ENCODE measurements at regions not wholly inside any gene's neighbourhood (a gene's known extent, or its start where the extent isn't known, plus 50 kb on each side); places are given as distances from the start of the nearest gene placed in this dataset.
"Not testable (repeated sequence)": the region's sequence is repeated elsewhere in the genome, so short reads cannot be mapped to it uniquely, and the experiment has no call there.

DNA sequence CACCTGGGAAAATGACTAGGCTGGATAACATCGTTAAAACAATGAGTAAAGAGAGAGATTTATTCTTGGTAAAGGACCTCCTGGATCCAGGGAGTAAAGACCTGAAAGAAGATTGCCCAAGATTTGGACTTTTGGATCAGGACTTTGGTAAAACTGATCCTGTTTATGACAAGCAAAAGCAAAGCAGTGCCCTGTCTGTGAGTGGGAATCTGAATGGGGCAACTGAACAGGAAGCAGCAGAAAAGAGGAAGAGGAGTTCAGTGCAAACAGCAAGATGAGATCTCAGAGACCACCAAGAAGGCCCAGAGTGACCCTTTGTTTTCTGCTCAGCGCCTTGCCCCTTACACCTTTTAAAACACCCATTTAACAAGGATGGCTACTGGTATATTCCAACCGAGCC is 122.0 kb downstream of the VPREB1 start:
- DNase-seq (ENCODE audit: missing footprints) (no peak), ATAC-seq (no peak)
- intact Hi-C loops (cut with DNase I): no loop called here

DNA sequence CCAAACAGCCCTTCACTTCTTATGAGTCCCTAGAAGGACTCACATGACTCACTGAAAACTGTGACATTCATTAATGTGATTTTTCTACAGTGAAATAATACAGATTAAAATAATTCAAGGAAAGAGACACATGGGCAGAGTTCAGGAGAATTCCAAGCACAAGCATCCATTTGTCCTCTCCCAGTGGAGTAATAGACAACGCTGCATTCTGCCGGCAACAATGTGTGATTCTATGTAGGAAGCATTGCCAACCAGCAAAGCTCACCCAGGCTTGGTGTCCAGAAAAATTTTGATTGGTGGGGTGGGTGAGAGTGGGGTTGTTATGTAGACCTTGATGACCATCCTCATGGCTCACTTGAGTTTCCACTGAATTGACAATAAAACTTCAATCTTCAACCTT is 123.9 kb downstream of the VPREB1 start:
- intact Hi-C loops (cut with DNase I): no loop called here
- DNase-seq (ENCODE audit: missing footprints) (no peak), ATAC-seq (no peak)

DNA sequence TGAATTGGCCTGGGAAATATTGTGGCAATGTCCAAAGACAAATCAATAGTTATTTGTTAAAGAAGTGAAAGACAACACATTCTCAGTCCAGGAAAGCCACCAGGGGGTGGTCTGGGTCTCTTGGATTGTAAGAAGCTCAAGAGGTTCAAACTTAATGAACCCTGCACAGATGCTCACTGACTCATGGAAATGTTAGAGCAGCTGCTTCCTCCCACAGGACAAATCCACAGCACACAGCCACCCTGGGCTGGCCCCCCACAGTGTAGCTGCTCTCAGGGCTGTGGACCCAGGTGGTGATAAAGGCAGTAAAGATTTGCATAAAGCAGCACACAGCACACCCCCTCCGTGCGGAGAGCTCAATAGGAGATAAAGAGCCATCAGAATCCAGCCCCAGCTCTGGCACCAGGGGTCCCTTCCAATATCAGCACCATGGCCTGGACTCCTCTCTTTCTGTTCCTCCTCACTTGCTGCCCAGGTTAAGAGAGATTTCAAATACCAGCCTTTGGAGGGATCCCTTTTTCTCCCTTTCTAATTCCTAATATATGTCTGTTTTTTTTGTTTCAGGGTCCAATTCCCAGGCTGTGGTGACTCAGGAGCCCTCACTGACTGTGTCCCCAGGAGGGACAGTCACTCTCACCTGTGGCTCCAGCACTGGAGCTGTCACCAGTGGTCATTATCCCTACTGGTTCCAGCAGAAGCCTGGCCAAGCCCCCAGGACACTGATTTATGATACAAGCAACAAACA is 124.8 kb downstream of the VPREB1 start:
- peak; percentile 68 for ATAC-seq
- intact Hi-C loops (cut with DNase I); DNase-seq (ENCODE audit: missing footprints): not testable (repeated sequence)

DNA sequence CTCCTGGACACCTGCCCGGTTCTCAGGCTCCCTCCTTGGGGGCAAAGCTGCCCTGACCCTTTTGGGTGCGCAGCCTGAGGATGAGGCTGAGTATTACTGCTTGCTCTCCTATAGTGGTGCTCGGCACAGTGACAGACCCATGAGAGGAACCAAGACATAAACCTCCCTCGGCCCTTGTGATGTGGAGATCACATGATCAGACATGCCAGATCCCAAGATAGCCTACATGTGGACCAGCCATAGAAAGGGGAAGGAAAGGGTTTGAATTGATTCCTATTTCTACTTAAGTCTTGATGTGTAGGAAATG is 125.3 kb downstream of the VPREB1 start:
- ATAC-seq: no peak
- intact Hi-C loops (cut with DNase I): no loop called here
- DNase-seq (ENCODE audit: missing footprints): no peak

DNA sequence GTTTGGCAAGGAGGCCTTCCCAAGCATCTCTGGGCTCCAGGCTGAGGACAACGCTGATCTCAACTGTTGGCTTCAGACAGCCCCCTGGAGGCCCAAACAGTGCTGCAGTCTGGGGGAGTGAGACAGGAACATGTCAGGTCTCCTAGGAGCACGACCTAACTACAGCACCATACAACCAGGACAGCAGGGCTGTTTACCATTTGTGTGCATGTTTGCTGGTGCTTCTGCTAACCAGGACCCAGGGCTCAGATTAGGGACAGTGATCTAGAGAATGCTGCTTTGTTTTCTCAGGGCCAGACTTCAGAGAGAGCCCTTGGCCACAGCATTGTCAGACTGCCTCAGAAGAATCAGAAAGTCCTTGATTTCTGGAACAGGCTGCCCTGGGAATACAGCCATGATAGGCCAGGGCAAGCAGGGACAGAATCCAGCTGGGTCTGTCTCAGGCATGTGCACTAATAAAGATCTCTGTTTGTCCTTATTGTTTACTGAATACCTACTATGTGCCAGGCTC is 126.5 kb downstream of the VPREB1 start:
- DNase-seq (ENCODE audit: missing footprints): no peak

DNA sequence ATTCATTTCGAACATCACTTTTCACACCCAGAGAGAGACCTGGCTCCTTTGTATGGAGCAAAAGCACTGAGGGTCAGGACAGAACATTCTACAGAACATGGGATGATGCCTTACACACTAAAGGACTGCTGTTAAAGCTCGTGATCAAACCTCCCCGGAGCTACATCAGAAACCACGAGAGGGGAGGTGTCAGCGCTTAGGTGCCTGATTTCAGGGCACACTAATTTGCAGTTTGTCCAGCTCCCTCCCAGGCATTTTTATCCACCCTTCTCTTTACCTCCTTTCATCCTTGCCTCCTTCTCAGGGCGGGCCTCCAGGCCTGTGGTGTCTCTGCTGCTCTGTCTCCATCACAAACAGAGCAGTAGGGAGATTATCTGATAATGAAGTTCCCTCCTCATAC is 127.5 kb downstream of the VPREB1 start:
- DNase-seq (ENCODE audit: missing footprints) (no peak), ATAC-seq (no peak)
- intact Hi-C loops (cut with DNase I): no loop called here

More for the DNA sequence above, 126.5 kb downstream of the VPREB1 start:
- ATAC-seq: peak; percentile 90
- intact Hi-C loops (cut with DNase I): no loop called here

DNA sequence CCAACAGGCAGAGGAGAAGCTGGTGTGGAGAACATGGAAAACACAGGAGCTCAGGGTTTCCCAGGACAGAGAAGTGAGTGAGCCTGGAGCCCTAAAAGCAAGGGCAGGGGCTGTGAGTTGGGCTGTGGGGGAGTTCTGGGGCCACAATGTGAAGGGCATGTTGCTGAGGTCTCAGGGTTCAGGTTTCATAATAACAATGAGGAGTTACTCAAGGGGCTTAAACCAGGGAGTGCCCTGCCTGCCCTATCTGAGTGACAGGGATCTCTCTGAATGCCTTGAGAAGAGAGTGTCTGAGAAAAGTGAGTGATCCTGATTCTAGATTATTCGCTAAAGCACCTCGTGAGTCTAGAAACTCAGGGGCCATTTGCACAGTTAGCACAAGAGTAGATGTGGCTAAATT is 129.6 kb downstream of the VPREB1 start:
- intact Hi-C loops (cut with DNase I): no loop called here
- no peak for ATAC-seq

DNA sequence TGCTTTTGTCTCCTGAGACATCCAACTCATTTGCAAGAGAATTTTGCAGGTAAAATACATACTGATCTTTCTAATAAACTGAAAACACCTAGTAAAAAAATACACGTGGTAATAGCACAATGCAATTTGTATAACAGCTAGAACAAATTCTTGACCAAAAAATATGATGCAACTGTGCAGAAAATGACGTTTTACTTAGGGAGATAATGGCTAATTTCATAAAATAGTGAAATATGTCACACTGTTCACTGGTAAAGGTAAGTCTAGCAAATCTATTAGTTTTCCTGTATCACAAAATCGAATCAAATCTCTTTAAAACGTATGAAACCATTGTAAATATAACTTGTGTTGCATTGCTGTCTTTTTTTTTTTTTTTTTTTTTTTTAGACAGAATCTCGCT is 130.0 kb downstream of the VPREB1 start:
- DNase-seq (ENCODE audit: missing footprints): no peak
- no peak for ATAC-seq
- intact Hi-C loops (cut with DNase I): no loop called here

More for the DNA sequence above, 129.6 kb downstream of the VPREB1 start:
- DNase-seq (ENCODE audit: missing footprints): no peak

DNA sequence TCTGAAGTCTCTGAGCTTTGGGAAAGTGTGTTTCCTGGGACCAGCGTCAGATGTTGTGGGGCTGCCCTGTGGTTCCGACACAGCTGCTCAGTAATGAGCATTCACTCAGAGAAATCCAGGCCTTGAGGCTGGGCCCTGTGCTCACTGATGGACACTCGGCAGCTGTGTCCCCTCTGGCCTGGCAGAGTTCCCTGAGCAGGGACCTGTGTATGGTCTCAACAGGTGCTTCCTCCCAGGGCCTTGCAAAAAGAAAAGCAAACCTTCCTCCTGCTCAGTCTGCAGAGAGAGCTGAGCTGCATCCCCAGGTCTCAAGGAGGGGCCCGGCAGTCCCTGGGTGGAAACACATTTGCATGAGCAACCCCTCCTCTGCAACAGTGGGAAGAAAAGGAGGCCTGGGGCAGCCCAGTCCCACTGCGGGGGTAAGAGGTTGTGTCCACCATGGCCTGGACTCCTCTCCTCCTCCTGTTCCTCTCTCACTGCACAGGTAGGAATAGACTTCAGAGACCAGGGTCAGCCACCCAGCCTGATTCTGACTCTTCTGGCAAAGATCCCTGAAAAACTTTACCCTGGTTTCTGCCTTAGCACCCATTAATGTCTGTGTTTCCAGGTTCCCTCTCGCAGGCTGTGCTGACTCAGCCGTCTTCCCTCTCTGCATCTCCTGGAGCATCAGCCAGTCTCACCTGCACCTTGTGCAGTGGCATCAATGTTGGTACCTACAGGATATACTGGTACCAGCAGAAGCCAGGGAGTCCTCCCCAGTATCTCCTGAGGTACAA is 131.2 kb downstream of the VPREB1 start:
- intact Hi-C loops (cut with DNase I): no loop called here
- DNase-seq (ENCODE audit: missing footprints): no peak
- no peak for ATAC-seq

DNA sequence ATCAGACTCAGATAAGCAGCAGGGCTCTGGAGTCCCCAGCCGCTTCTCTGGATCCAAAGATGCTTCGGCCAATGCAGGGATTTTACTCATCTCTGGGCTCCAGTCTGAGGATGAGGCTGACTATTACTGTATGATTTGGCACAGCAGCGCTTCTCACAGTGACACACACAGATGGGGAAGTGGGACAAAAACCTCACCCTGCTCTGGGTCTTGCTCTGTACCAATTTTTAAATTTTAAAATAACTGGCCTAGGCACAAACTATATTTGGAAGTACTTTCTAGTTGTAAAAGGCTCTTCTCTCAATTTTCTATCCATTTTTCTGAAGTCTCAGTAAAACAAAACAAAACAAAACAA is 131.7 kb downstream of the VPREB1 start:
- DNase-seq (ENCODE audit: missing footprints) (no peak), ATAC-seq (no peak)
- intact Hi-C loops (cut with DNase I): no loop called here

DNA sequence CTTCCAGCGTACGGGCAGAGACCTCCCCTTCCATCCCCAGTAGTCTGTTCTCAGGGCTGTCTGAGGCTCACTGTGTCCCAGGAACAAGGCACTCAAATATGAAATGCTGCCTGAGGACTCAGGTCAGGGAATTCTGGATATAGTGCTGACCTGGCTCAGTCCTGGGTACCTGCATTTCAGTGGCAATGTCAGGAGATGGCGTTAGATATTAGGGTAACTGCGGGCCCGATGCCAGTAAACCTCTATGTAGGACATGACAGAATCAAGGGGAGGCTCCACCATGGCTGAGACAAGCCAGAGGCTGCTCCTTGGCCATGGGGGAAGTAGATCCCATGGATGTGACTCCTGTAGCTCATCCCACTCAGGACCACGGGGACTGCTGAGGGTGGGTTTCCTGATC is 131.7 kb downstream of the ZNF280B start:
- ATAC-seq; intact Hi-C loops (cut with DNase I); DNase-seq (ENCODE audit: missing footprints): not testable (repeated sequence)

DNA sequence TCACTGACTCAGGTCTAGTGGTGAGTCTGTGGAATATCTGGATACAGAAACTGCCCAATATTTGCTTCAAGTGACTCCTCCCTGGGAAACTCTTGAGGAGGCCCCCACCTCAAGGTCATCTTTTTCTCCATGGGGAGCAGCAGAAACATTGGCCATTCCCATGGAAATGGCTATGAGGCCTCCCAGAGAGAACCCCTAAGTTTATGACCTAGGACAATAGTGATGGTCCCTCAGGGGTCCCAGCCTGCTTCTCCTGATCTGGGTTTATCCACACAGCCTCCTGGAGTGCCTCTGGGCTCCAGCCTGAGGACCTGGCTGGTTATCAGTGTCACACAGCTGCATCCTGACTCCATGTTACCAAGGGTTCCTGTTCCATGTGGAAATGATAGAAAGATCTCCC is 131.2 kb downstream of the ZNF280B start:
- intact Hi-C loops (cut with DNase I): no loop called here
- DNase-seq (ENCODE audit: missing footprints) (no peak), ATAC-seq (no peak)

DNA sequence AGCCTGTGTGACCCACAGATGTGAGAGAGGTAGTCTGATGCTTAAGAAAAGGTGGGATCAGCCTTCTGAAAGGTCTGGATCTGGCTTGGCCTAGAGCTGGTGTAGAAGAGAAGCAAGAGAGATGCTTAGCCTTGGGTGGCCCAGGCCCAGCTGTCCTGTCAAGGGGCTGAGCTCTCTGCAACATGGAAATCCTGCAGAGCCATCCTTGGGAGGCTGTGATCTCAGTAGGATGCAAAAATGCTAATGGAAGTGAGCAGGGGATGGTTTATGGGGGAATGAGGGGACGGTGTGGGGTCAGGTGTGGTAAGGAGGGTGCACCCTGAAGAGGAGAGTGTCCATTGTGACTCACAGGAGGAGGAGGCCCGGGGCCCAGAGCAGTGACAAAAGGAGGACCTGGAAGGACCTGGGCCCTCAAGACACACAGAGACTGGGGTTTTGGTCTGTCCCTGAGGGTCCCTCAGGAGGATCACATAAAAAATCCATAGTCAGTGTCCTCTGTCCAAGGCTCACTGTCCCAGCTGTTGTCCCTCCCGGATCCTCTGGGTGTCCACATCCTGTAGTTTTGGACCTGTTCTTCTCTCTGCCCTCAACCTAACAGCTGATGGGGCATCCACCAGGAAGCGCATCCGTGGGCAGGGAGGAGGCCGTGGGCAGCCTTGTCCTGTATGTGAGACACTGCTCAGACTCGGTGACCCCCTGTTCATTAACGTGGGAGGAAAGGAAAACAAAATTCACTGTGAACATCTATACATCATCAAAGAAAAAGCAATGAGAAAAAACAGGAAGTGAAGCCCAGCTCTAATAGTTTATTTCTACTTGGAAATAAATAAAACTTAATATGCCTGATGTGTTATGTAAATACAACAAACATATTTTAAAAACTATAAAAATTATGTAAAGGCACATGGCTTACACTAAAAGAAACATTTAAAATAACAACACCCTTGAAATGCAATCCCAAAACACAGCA is 129.8 kb downstream of the ZNF280B start:
- intact Hi-C loops (cut with DNase I): no loop called here
- ATAC-seq (no peak), DNase-seq (ENCODE audit: missing footprints) (no peak)

DNA sequence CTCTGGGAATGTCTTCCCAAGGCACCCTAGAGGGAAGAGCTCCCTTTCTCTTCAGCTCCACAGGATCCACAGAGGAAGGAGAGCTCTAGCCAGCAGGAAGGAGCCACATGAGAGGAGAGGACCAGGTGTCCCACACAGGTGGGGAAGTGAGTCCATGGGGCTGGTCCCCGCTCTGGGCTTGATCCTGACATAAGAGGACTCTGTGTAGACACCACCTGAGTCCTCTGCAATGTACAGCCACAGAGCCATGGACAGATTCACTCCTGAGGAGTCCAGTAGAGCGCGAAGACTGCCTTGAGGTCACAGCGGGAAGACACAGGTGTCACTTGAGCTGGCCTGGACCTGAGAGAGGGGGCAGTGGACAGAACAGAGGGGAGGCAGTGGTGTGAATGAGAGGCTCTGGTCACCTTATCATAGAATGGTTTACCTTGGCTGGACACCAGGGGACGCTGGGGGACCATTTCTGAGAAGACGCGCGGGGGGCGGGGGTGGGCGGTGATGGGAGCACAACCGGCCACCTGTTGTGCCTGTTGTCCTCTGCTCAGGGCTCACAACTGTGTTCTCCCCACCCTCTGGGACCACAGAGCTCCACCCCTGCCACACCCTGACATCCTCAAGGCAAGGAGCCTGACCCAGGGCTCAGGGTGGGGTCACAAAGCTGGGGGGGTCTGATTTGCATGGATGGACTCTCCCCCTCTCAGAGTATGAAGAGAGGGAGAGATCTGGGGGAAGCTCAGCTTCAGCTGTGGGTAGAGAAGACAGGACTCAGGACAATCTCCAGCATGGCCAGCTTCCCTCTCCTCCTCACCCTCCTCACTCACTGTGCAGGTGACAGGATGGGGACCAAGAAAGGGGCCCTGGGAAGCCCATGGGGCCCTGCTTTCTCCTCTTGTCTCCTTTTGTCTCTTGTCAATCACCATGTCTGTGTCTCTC is 128.2 kb downstream of the ZNF280B start:
- peak; percentile 26 for ATAC-seq
- intact Hi-C loops (cut with DNase I): no loop called here
- no peak for DNase-seq (ENCODE audit: missing footprints)

DNA sequence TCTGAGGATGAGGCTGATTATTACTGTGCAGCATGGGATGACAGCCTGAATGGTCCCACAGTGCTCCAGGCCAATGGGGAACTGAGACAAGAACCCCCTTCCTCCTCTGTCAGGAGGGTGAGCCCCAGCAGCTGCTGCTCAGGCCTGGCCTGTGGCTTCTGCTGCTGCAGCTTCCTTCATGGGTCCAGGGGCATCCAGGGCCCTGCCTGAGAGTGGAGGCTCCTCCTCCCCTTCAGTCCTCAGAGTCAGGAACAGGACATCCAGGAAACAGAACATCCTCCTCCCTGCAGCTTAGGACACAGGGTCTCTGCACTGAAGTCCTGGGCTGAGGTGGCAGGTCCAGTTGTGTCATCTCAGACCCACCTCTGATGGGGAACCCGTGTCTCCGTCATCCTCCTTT is 127.2 kb downstream of the ZNF280B start:
- DNase-seq (ENCODE audit: missing footprints); intact Hi-C loops (cut with DNase I); ATAC-seq: not testable (repeated sequence)

DNA sequence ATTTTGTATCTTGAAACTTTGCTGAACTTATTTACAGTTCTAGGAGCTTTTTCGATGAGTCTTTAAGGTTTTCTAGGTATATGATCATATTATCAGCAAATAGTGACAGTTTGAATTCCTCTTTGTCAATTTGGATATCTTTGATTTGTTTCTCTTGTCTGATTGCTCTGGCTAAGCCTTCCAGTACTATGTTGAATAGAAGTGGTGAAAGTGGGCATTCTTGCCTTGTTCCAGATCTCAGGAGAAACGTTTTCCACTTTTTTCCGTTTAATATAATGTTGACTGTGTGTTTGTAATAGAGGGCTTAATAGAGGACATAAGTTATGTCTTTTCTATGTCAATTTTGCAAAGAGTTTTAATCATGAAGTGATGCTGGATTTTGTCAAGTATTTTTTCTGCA is 124.3 kb downstream of the ZNF280B start:
- intact Hi-C loops (cut with DNase I): no loop called here
- no peak for DNase-seq (ENCODE audit: missing footprints)
- ATAC-seq: no peak

DNA sequence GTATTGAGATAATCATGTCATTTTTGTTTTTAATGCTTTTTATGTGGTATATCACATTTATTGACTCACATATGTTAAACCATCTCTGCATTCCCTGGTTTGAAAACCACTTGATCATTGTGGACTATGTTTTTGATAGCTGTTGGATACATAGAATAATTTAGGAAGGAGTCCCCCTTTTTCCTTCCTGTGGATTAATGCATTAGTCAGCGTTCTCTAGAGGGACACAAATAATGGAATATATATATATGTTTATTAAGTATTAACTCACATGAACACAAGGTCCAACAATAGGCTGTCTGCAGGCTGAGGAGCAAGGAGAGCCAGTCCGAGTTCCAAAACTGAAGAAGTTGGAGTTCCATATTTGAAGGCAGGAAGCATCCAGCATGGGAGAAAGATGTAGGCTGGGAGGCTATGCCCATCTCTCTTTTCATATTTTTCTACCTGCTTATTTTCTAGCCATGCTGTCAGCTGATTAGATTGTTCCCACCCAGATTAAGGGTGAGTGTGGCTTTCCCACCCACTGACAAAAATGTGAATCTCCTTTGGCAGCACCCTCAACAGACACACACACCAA is 123.8 kb downstream of the ZNF280B start:
- ATAC-seq: no peak
- DNase-seq (ENCODE audit: missing footprints): no peak
- intact Hi-C loops (cut with DNase I): no loop called here
